ENCODE measurements at regions not wholly inside any gene's neighbourhood (a gene's known extent, or its start where the extent isn't known, plus 50 kb on each side); places are given as distances from the start of the nearest gene placed in this dataset.

DNA sequence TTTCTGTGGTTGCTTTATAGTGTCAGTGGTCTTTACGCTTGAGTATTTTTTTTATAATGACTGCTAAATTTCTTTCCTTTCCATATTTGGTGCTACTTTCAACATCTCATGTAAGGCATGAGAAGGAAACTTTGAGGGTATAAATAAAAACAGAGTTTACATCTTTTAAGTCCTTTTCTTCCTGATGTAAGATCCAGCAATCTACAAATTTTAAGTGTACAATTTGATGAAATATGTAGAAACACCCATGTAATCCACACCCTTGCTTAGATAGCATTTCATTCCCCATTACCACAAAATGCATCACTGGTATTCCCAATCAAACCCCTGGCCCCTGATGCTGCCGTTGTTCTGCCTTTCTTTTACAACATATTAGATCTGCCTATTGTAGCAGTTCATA lies 769.1 kb downstream of the CCDC85A start:
- TF ChIP-seq EZH2 (IDR thresholded peaks at IDR 0.05) (no peak), POLR2AphosphoS5 (IDR thresholded peaks at IDR 0.05; ENCODE audit: borderline replicate concordance, low read depth, low read length) (no peak), FOXP2 (optimal IDR thresholded peaks at IDR 0.05; ENCODE audit: control extremely low read depth, extremely low read length, insufficient read depth) (no peak)
